LNCaP clone FGC (cell line): ENCODE measurements at regions not wholly inside any gene's neighbourhood (a gene's known extent, or its start where the extent isn't known, plus 50 kb on each side); places are given as distances from the start of the nearest gene placed in this dataset.

ENCODE experiments used
- DNase-seq: peaks from one replicate; pipeline ENCODE4 v3.0.0-alpha.2; 2011; ENCODE audit warnings: low read depth
- H3K4me3 ChIP-seq: 2 replicates; pipeline ENCODE4 v1.5.1; 2011; ENCODE audit warnings: mild to moderate bottlenecking, low read depth, low read length, control low read depth
- CTCF ChIP-seq: IDR thresholded peaks from 2 replicates; pipeline ENCODE4 v1.5.1; 2012; ENCODE audit warnings: mild to moderate bottlenecking; ENCODE audit not compliant: control insufficient read depth, insufficient read depth; ENCODE audit errors: extremely low read depth

GRCh38 chr9:695252-695651 is 146.2 kb upstream of the DMRT1 start:
- DNase-seq: no peak
- TF ChIP-seq CTCF: no peak
- H3K4me3 ChIP-seq: no peak overlapping the region

DNA sequence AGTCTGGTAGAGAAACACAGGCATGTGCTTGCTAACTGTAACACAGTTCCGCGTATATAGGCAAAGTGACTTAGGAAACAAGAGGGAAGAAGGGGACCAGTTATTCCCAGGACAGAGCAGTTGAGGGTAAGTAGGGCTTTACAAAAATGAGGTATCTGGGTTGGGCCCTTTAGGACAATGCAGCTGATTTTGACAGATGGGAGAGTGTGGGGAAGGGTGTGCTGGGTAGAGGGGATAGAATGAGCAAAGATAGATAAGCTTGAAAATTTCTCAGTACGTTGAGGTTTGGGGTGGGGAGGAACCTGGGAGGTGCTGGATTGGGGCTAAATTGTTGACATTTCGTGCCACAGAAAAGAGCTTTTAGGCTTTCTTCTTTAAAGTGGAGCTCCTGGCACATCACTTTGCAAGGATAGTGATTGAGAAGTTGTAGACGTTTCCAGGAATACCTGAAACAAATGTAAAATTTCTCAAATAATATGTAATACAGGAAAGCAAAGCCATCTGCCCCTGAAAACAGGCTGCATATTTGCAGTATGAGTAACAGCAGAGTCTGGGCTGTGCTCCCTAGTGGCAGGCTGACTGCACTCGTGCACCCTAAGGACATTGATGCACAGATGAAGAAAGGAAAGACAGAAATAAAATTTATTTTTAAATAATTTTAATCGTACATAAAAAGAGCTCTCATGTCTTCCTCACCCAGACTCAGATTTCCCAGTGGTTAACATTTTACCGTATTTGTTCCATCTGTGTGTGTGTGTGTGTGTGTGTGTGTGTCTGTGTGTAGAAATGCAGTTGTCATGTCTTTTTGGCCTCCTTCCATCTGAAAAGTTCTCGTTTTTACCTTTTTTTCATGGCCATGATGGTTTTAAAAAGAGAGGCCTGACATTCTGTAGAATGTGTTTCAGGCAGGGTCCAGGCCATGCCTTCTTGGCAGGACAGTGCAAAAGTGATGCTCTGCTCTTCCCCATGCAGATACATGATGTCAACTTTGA is 144.9 kb upstream of the DMRT1 start:
- DNase-seq: no peak

GRCh38 chr9:698276-698675 is 143.2 kb upstream of the DMRT1 start:
- DNase-seq: no peak
- TF ChIP-seq CTCF: no peak
- H3K4me3 ChIP-seq: no peak overlapping the region

More for the DNA sequence above, 144.9 kb upstream of the DMRT1 start:
- H3K4me3 ChIP-seq: no peak overlapping the region
- TF ChIP-seq CTCF: no peak

DNA sequence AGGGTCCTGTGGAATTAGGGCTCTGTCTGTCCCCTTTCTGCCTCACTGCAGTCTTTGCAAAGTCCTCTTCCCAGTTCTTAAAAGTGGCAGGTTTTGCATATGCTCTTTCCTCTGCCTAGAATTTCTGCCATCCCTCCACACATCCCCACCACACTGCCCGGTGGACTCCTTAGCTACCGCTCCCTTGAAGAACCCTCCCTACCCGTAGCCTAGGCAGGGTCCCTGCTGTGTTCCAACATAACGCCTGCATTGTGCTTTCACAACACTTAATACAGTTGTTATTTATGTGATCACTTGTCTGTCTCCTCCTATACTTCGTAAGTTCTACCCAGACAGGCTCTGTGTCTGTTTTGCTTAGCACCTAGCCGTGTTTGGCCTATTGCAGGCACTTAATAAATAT is 142.5 kb upstream of the DMRT1 start:
- no peak for DNase-seq
- no peak overlapping the region for H3K4me3 ChIP-seq
- no peak for TF ChIP-seq CTCF

GRCh38 chr9:699396-699795 is 142.1 kb upstream of the DMRT1 start:
- DNase-seq: no peak
- no peak for TF ChIP-seq CTCF
- no peak overlapping the region for H3K4me3 ChIP-seq

DNA sequence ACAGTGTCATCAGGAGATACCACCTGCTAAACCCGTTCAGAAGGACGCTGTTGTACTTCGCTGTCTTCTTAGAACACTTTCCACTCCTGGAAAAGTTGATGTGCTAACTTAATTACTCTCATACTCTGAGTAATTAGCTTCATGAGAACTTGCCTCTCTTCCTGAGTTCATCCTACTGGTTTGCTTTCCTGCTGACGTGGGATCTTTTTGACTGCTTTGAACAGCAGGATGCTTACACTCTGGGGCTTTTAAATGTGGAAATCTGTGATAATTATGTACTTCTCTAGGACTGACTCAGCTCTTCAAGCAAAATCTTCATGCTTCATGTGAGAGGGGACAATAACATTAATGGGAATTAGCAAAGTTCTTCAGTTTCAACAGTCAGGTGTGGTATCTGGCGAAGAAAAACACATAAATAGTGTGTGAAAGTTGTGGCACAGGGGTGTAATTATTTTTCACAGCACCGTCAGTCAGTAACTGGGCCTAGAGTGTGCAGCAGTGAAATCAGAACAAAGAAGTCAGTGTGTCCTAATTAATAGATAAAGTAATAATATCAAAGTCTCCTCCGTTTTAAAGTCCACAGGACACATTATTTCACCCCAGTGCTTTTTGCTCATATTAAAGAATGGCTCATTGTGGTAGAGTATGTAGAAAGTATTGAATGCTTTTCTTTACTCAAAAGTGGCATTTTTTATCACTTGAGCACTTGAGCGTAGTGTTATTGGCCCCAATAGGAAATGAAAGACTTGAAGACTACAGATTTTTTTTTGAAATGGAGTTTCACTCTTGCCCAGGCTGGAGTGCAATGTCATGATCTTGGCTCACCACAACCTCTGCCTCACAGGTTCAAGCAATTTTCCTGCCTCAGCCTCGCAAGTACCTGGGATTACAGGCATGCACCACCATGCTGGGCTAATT is 140.9 kb upstream of the DMRT1 start:
- no peak for TF ChIP-seq CTCF
- H3K4me3 ChIP-seq: no peak overlapping the region
- no peak for DNase-seq
